K562 (cell line): ENCODE measurements at regions not wholly inside any gene's neighbourhood (a gene's known extent, or its start where the extent isn't known, plus 50 kb on each side); places are given as distances from the start of the nearest gene placed in this dataset.

Experiments used
- ATAC-seq: fragments of 200-7000 bp; cut with Tn5 transposase; 3 replicates; pipeline ENCODE4 v1.9.1; 2020; ENCODE audit warnings: moderate library complexity
- BruUV-seq: library from RNA; stranded (reverse); fragments of 400-500 nt; replicated peaks from 2 replicates; lab custom pipeline; 2021; lab: Mats Ljungman, UMichigan
- CTCF ChIA-PET: fragments of 300-600 bp; formaldehyde crosslinking; extraction: SDS; loops from one replicate; lab custom pipeline; 2021; ENCODE audit warnings: low intra/inter-chr PET ratio; lab: Yijun Ruan, JAX
- POLR2A ChIA-PET: fragments of 300-600, 350-650 bp; sonication (Branson Sonifier 250); formaldehyde crosslinking; extraction: SDS; loops from one replicate; lab custom pipeline; 2021; ENCODE audit warnings: antibody characterized with exemption, inconsistent platforms; lab: Yijun Ruan, JAX
- DNase-seq, 4 experiments: peaks; one replicate each; pipeline versions ENCODE4 v3.0.0 to v3.0.0-alpha.2; 2011 to 2018; ENCODE audit warnings: low spot score in 3 of 4, mixed read lengths in 3 of 4; ENCODE audit errors: extremely low read depth in 1 of 4
- FAIRE-seq: peaks from 2 replicates; lab custom pipeline; 2011; peaks lifted over from hg19 to GRCh38; lab: Jason Lieb, UNC
- H2AFZ ChIP-seq: 2 replicates; pipeline ENCODE4 v1.6.0; 2011; ENCODE audit warnings: low read depth, low read length, control low read depth, inconsistent platforms
- H3K27ac ChIP-seq: fragments of 200-600 bp; 3 replicates; pipeline ENCODE4 v1.8.0; 2011; ENCODE audit warnings: low read depth, mild to moderate bottlenecking, control low read depth, inconsistent platforms, low read length, moderate library complexity, mixed read lengths; ENCODE audit errors: extremely low read depth
- H3K27me3 ChIP-seq, 2 experiments: fragments of 300-600 bp in 1 of 2; 2 replicates in 1 of 2; 3 replicates in 1 of 2; pipeline versions ENCODE4 v1.6.0 to v1.8.0; 2011; ENCODE audit warnings: inconsistent platforms in 2 of 2, low read length in 2 of 2, mild to moderate bottlenecking in 1 of 2, mixed read lengths in 1 of 2, moderate library complexity in 1 of 2; ENCODE audit not compliant: control insufficient read depth in 2 of 2, insufficient read depth in 2 of 2
- H3K36me3 ChIP-seq: fragments of 300-600 bp; 3 replicates; pipeline ENCODE4 v1.8.0; 2011; ENCODE audit warnings: mild to moderate bottlenecking, low read length, inconsistent platforms; ENCODE audit not compliant: control insufficient read depth, insufficient read depth
- H3K4me1 ChIP-seq, 2 experiments: fragments of 200-600 bp in 1 of 2; replicated peaks in 1 of 2; 2 replicates in 1 of 2; 3 replicates in 1 of 2; pipeline versions ENCODE4 v1.5.1 to v1.8.0; 2011; ENCODE audit warnings: inconsistent platforms in 2 of 2, low read length in 2 of 2, mild to moderate bottlenecking in 1 of 2, mixed read lengths in 1 of 2, moderate library complexity in 1 of 2; ENCODE audit not compliant: control insufficient read depth in 2 of 2, insufficient read depth in 2 of 2
- H3K4me2 ChIP-seq: 2 replicates; pipeline ENCODE4 v1.6.1; 2011; ENCODE audit warnings: low read length, control low read depth, inconsistent platforms, mixed read lengths; ENCODE audit not compliant: insufficient read depth
- H3K4me3 ChIP-seq: fragments of 200-600 bp; sonication (generic), shearing (Covaris generic); 2 replicates; pipeline ENCODE4 v1.5.1; 2016; ENCODE audit warnings: control low read depth, inconsistent platforms
- H3K79me2 ChIP-seq: fragments of 200-600 bp; 3 replicates; pipeline ENCODE4 v1.8.0; 2011; ENCODE audit warnings: low read length, inconsistent platforms; ENCODE audit not compliant: control insufficient read depth, insufficient read depth
- H3K9ac ChIP-seq, 2 experiments: 2 replicates each; pipeline versions ENCODE4 v1.6.0 to v1.6.1; 2011; ENCODE audit warnings: low read depth in 2 of 2, low read length in 2 of 2, control low read depth in 1 of 2, inconsistent platforms in 1 of 2, mild to moderate bottlenecking in 1 of 2, mixed read lengths in 1 of 2; ENCODE audit not compliant: insufficient read depth in 1 of 2
- H3K9me1 ChIP-seq: one replicate; pipeline ENCODE4 v1.6.0; 2011; ENCODE audit warnings: inconsistent platforms, mild to moderate bottlenecking, low read length, moderate library complexity; ENCODE audit not compliant: control insufficient read depth, insufficient read depth
- H3K9me3 ChIP-seq: replicated peaks from 2 replicates; pipeline ENCODE4 v1.5.1; 2011; ENCODE audit warnings: low read depth, low read length, inconsistent platforms; ENCODE audit not compliant: control insufficient read depth, insufficient read depth
- H4K20me1 ChIP-seq: replicated peaks from 2 replicates; pipeline ENCODE4 v1.6.1; 2011; ENCODE audit warnings: low read length, inconsistent platforms, mixed read lengths; ENCODE audit not compliant: control insufficient read depth, insufficient read depth
- CHD2 ChIP-seq: IDR thresholded peaks from 2 replicates; pipeline ENCODE4 v1.6.1; 2011; ENCODE audit warnings: low read depth, low read length
- GATAD2B ChIP-seq: fragments of 450-650 bp; IDR thresholded peaks from 2 replicates; pipeline ENCODE4 v1.6.1; 2017; ENCODE audit warnings: mild to moderate bottlenecking, borderline replicate concordance
- KAT7 ChIP-seq: sonication (generic); formaldehyde crosslinking; IDR thresholded peaks from 2 replicates; pipeline ENCODE4 v1.8.0; 2022; ENCODE audit warnings: missing genetic modification reagents, mild to moderate bottlenecking, borderline replicate concordance
- KDM1A ChIP-seq, 2 experiments: fragments of 450-650 bp; IDR thresholded peaks; 2 replicates each; pipeline ENCODE4 v1.6.1; 2016; ENCODE audit warnings: mild to moderate bottlenecking in 2 of 2
- MYC ChIP-seq, 2 experiments: fragments of 250-450 bp in 1 of 2; sonication (Bioruptor Pico) in 1 of 2; IDR thresholded peaks; 2 replicates each; pipeline versions ENCODE4 v1.5.1 to v1.6.1; 2012 to 2021; ENCODE audit warnings: low read depth in 2 of 2, borderline replicate concordance in 1 of 2, improper control_type of control experiment in 1 of 2, low read length in 1 of 2, mild to moderate bottlenecking in 1 of 2, moderate library complexity in 1 of 2
- NEUROD1 ChIP-seq: fragments of 150-350 bp; IDR thresholded peaks from 2 replicates; pipeline ENCODE4 v1.6.1; 2014; ENCODE audit warnings: borderline replicate concordance, low read length, low read depth; ENCODE audit not compliant: partially characterized antibody
- NFE2L1 ChIP-seq: fragments of 450-650 bp; IDR thresholded peaks from 2 replicates; pipeline ENCODE4 v1.6.1; 2016; ENCODE audit warnings: missing genetic modification characterization, low read depth, mild to moderate bottlenecking, missing compliant biosample characterization, moderate library complexity, borderline replicate concordance
- PURB ChIP-seq: sonication (generic); formaldehyde crosslinking; IDR thresholded peaks from 2 replicates; pipeline ENCODE4 v1.9.0; 2021; ENCODE audit warnings: low read depth, mild to moderate bottlenecking, missing genetic modification reagents
- SAFB ChIP-seq: fragments of 200-400 bp; formaldehyde crosslinking; IDR thresholded peaks from 2 replicates; pipeline ENCODE4 v1.6.1; 2017; ENCODE audit warnings: low read depth, low read length, borderline replicate concordance
- SIN3B ChIP-seq: fragments of 450-650 bp; IDR thresholded peaks from 2 replicates; pipeline ENCODE4 v1.6.1; 2017; ENCODE audit warnings: low read depth, mild to moderate bottlenecking, moderate library complexity
- SMARCB1 ChIP-seq: IDR thresholded peaks from 2 replicates; pipeline ENCODE4 v1.6.1; 2011; ENCODE audit warnings: improper control_type of control experiment, low read depth; ENCODE audit not compliant: insufficient read length
- SNIP1 ChIP-seq: fragments of 450-650 bp; IDR thresholded peaks from 2 replicates; pipeline ENCODE4 v1.7.1; 2017; ENCODE audit warnings: low read depth, mild to moderate bottlenecking
- SOX6 ChIP-seq: fragments of 450-650 bp; IDR thresholded peaks from 2 replicates; pipeline ENCODE4 v1.6.1; 2014; ENCODE audit warnings: mild to moderate bottlenecking
- SRSF7 ChIP-seq: fragments of 200-400 bp; formaldehyde crosslinking; optimal IDR thresholded peaks from 2 replicates; pipeline ENCODE3; 2017; ENCODE audit warnings: mild to moderate bottlenecking, low read depth, low read length
- ZNF274 ChIP-seq: IDR thresholded peaks from 2 replicates; pipeline ENCODE4 v1.6.1; 2011; ENCODE audit warnings: low read depth, mild to moderate bottlenecking, low read length, moderate library complexity, borderline replicate concordance
- ZNF512 ChIP-seq: IDR thresholded peaks from 2 replicates; pipeline ENCODE4 v1.6.1; 2016; ENCODE audit warnings: missing genetic modification characterization, missing compliant biosample characterization
- ZNF589 ChIP-seq: fragments of 200-800 bp; sonication (Bioruptor generic); IDR thresholded peaks from 2 replicates; pipeline ENCODE4 v1.6.1; 2016; ENCODE audit warnings: low read depth, missing genetic modification characterization, missing compliant biosample characterization
- ZNF764 ChIP-seq: fragments of 250-450 bp; sonication (Bioruptor Pico); IDR thresholded peaks from 2 replicates; pipeline ENCODE4 v1.4.0; 2020; ENCODE audit warnings: low read depth, mild to moderate bottlenecking, moderate library complexity
- ZZZ3 ChIP-seq: fragments of 450-650 bp; IDR thresholded peaks from 2 replicates; pipeline ENCODE4 v1.6.1; 2016; ENCODE audit warnings: antibody characterized with exemption, mild to moderate bottlenecking, moderate library complexity
- WGBS: fragments of 100-300 bp; shearing (Covaris generic); methylation state at CpG from one replicate; pipeline ENCODE4 v1.1.6; 2016; ENCODE audit warnings: low coverage, mixed read lengths; ENCODE audit not compliant: insufficient coverage; ENCODE audit errors: missing lambda C conversion rate; 5-methylcytosine and 5-hydroxymethylcytosine counted together
- in situ Hi-C: fragments of 300-500 bp; cut with MboI; formaldehyde crosslinking; loops from 4 replicates; pipeline ENCODE4 v1.15.0; 2018; ENCODE audit warnings: inconsistent platforms, mixed read lengths
- intact Hi-C: fragments of 100-400 bp; cut with micrococcal nuclease; formaldehyde crosslinking; loops from 2 replicates; pipeline ENCODE4 v1.14.2; 2022
- TF ChIP-seq, protein P1 (sequence below): IDR thresholded peaks from 3 replicates; pipeline ENCODE4 v1.6.1; 2011; ENCODE audit warnings: borderline replicate concordance, mild to moderate bottlenecking; ENCODE audit not compliant: insufficient read length, insufficient read depth

DNA sequence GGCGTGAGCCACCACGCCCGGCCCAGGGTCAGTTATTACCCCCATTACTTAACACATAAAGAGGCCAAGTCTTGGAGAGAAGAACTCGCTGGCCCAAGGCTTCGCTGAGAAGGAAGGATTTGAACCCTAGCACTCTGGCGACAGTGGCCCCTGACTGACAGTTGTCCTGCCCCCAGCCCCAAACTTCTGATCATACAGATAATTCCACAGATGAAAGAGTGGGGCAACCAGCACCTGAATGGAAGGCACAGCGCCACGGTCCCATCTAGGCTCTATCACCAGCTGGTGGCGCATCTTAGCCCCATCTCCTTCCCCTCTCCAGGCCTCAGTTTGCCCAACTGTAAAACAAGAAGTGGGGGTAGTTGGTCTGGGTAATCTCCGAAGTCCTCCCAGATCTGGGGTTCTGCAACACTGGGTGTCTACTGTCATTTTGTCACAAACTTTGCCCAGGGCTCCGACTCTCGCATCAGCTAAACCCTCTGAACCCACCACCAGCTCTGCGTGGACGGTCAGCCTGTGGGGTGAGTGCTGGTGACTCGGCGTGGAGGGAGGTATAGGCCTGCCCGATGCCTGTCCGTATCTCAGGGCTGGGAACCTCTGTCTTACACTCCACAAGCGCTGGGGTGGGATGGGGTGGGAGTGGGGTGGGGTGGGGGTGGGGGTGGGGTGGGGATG, 209.3 kb downstream of the C9orf50 start (continued):
- TF ChIP-seq ZNF512 (tag) (no peak), SOX6 (no peak), ZNF589 (CRISPR knock-in tag) (no peak), CHD2 (no peak), NEUROD1 (no peak)
- TF ChIP-seq, protein P1, sequence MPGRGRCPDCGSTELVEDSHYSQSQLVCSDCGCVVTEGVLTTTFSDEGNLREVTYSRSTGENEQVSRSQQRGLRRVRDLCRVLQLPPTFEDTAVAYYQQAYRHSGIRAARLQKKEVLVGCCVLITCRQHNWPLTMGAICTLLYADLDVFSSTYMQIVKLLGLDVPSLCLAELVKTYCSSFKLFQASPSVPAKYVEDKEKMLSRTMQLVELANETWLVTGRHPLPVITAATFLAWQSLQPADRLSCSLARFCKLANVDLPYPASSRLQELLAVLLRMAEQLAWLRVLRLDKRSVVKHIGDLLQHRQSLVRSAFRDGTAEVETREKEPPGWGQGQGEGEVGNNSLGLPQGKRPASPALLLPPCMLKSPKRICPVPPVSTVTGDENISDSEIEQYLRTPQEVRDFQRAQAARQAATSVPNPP, result no peak

DNA sequence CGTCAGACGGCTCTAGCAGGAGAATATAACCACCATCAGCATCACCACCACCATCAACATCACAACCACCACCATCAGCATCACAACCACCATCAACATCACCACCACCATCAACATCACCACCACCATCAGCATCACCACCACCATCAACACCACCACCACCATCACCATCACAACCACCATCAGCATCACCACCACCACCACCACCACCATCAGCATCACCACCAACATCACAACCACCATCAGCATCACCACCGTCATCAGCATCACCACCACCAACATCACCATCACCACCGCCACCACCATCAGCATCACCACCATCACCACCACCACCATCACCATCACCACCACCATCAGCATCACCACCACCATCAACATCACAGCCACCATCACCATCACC, 210.7 kb downstream of the C9orf50 start:
- peaks cover 62 to 76% of the 10 kb centered on the region in 2 experiments for H3K4me1 ChIP-seq
- H3K4me3 ChIP-seq, result no peak overlapping the region
- no peak overlapping the region for H3K9ac ChIP-seq
- ChIA-PET POLR2A (no interaction called here), CTCF (no interaction called here)
- H3K27ac ChIP-seq, result no peak overlapping the region
- intact Hi-C loops, result loop anchor here (5.0 kb wide), 1 partner anchor 72 kb away; no protein-coding TSS in a partner anchor
- no peaks in the 10 kb centered on the region for H3K36me3 ChIP-seq
- H4K20me1 ChIP-seq, result no peaks in the 10 kb centered on the region
- no peak overlapping the region for H3K4me2 ChIP-seq
- 100% methylated on average over 2 of the region's 4 CpGs for WGBS
- no peaks in the 10 kb centered on the region for H3K9me1 ChIP-seq
- in situ Hi-C loops, result loop anchor here (10.0 kb wide), 1 partner anchor 235 kb away; the partner anchor contains the start of gene IER5L
- ATAC-seq, result no peak
- H3K79me2 ChIP-seq, result peaks cover 10% of the 10 kb centered on the region; the same call in 2 of the 3 replicates
- peak; percentile 78 for FAIRE-seq
- H3K27me3 ChIP-seq, result no peaks in the 10 kb centered on the region
- no peak overlapping the region for H2AFZ ChIP-seq
- BruUV-seq, result no TSS peak
- peaks cover 9% of the 10 kb centered on the region for H3K9me3 ChIP-seq
- no peak for DNase-seq
- no peak for TF ChIP-seq SNIP1
- no peak for TF ChIP-seq PURB
- TF ChIP-seq ZZZ3, result no peak
- no peak for TF ChIP-seq SIN3B
- TF ChIP-seq SRSF7, result no peak
- no peak for TF ChIP-seq GATAD2B
- no peak for TF ChIP-seq NFE2L1
- TF ChIP-seq MYC (IDR thresholded peaks at IDR 0.05; ENCODE audit: low read depth, low read length), result no peak
- TF ChIP-seq MYC (CRISPR knock-in tag; IDR thresholded peaks at IDR 0.05; ENCODE audit: borderline replicate concordance, low read depth), result no peak
- no peak for TF ChIP-seq ZNF274
- no peak for TF ChIP-seq KDM1A (IDR thresholded peaks at IDR 0.05)
- no peak for TF ChIP-seq SAFB
- no peak for TF ChIP-seq ZNF764 (CRISPR knock-in tag)
- no peak for TF ChIP-seq SMARCB1
- no peak for TF ChIP-seq KAT7 (CRISPR knock-in tag)
